ENCODE measurements at regions not wholly inside any gene's neighbourhood (a gene's known extent, or its start where the extent isn't known, plus 50 kb on each side); places are given as distances from the start of the nearest gene placed in this dataset.

DNA sequence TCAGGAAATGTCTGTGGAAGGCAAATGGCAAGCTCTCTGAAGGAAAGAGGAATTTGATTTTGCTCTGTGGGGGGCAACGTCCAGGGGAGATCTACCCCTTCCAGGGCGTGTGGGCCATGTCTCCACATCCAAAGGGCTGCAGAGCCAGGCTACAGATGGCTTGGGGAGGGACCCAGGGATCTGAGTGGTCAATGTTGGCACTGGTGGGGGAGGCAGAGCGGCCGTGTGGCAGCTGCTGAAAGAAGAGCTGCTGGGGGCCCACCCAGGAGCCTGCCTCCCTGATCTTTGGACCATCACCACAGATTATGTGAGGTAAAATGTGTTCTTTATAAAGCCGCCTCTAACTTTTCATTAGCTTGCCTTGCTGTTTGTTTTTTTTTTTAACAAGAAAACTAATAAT is 144.1 kb downstream of the HERPUD2 start:
- in situ Hi-C loops (cut with HindIII; ENCODE audit: low pct_unique_long_range_greater_than_20kb, low sequenced_read_pairs) = no loop called here
- no peak for TF ChIP-seq JUND (IDR thresholded peaks at IDR 0.05; ENCODE audit: low read depth)
- DNase-seq (ENCODE audit: low read depth in 1 of 2, low spot score in 1 of 2) = no peak

DNA sequence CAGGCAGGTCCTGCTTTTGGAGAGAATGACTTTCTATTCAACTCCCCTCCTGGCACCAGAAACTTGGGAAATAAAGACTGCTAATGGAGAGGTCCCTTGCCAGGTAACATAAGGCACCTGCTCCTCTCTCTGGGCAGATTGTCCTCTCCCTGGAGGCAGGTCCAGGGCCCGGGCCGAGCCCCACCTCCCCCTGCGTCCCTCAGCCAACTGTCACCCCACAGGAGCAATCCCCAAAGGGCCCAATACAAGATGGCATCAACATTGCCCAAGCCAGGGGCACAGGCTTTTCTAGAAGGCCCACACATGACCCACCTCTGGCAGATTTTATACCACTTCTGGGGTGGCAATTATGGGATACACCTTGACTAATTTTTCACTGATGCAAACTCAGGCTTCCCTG is 145.2 kb downstream of the HERPUD2 start:
- in situ Hi-C loops (cut with HindIII; ENCODE audit: low pct_unique_long_range_greater_than_20kb, low sequenced_read_pairs) = no loop called here
- TF ChIP-seq JUND (IDR thresholded peaks at IDR 0.05; ENCODE audit: low read depth) = no peak
- no peak for DNase-seq (ENCODE audit: low read depth in 1 of 2, low spot score in 1 of 2)

DNA sequence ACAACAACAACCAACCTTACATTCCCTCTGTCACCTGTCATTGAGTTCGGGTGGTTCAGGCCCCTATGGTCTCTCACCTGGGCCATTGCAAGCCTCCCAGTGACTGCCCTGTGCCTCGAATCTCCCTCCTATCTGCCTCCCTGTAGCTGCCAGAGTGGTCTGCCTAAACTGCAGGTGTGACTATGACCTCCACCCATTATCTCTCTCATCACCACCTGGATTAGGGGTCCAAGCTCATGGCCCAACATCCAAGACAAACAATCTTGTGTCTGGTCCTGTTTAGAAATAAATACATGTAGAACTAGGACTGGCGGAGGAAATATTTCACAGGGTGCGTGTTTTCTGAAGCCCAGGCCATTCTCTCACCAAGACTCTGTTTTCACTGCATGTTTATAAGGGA is 146.6 kb downstream of the HERPUD2 start:
- in situ Hi-C loops (cut with HindIII; ENCODE audit: low pct_unique_long_range_greater_than_20kb, low sequenced_read_pairs) = no loop called here

GRCh38 chr7:35546691-35547429 is 148.1 kb downstream of the HERPUD2 start:
- in situ Hi-C loops (cut with HindIII; ENCODE audit: low pct_unique_long_range_greater_than_20kb, low sequenced_read_pairs) = no loop called here
- TF ChIP-seq JUND (IDR thresholded peaks at IDR 0.05; ENCODE audit: low read depth) = no peak
- no peak for DNase-seq (ENCODE audit: low read depth in 1 of 2, low spot score in 1 of 2)

More for the DNA sequence above, 146.6 kb downstream of the HERPUD2 start:
- no peak for DNase-seq (ENCODE audit: low read depth in 1 of 2, low spot score in 1 of 2)
- no peak for TF ChIP-seq JUND (IDR thresholded peaks at IDR 0.05; ENCODE audit: low read depth)

GRCh38 chr7:35545831-35546230 is 149.1 kb downstream of the HERPUD2 start:
- in situ Hi-C loops (cut with HindIII; ENCODE audit: low pct_unique_long_range_greater_than_20kb, low sequenced_read_pairs) = no loop called here
- no peak for DNase-seq (ENCODE audit: low read depth in 1 of 2, low spot score in 1 of 2)
- no peak for TF ChIP-seq JUND (IDR thresholded peaks at IDR 0.05; ENCODE audit: low read depth)

DNA sequence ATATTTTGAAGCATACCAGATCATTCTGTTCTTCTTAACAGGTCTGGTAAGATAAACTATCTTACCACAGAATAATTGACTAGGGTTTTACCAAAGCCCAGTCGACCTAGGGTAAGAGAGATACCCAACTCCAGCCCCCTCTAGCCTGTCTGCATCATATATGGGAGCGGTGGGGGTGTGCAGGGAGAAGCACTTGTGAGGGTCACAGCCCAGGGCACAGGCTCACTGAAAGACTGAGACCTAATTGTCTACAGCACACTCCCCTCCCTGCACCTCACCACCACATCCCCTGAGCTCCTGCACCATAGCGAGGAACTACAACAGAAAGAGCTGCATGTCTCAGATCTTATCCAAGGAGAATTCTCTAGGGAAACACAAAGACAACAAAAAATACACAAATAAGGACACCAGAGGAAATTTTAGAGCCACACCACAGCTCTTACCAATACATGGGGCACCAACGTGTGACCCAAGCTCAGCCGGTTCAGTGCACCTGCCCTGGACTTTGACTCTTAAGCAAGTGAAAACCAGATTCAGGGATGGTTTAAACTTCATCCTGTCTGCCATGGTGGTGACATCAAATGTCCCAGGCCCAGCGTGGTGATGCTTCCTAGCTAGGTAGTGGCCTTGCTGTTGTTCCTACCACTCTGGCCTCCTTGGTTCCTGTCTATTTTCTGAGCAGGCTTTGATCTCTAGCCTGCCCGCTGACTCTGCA is 150.8 kb downstream of the HERPUD2 start:
- DNase-seq (ENCODE audit: low read depth in 1 of 2, low spot score in 1 of 2) = no peak
- no peak for TF ChIP-seq JUND (IDR thresholded peaks at IDR 0.05; ENCODE audit: low read depth)
- in situ Hi-C loops (cut with HindIII; ENCODE audit: low pct_unique_long_range_greater_than_20kb, low sequenced_read_pairs) = no loop called here

GRCh38 chr7:35537067-35538023 is 157.6 kb downstream of the HERPUD2 start:
- DNase-seq (ENCODE audit: low read depth in 1 of 2, low spot score in 1 of 2) = peak; percentile 83 to 92
- in situ Hi-C loops (cut with HindIII; ENCODE audit: low pct_unique_long_range_greater_than_20kb, low sequenced_read_pairs) = no loop called here
- no peak for TF ChIP-seq JUND (IDR thresholded peaks at IDR 0.05; ENCODE audit: low read depth)

DNA sequence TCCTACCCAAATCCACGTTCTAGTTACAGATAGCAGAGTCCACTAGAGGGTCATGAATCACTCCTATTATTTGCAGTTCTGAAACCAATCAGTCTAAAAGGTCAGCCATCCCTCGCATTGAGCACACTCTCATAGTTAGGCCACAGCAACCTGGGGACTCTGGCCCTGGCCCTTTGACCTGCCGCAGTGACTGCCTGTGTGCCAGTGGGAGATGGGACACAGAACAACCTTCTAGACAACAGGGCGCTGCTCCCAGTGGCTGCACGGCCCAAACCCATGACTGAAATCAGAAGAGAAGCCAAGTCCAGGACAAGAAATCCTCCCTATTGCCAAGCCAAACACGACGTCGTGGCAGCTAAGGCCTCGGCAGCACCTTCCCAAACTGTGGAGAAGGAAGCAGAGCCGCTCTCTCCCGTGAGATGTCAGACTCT is 158.5 kb downstream of the HERPUD2 start:
- DNase-seq (ENCODE audit: low read depth in 1 of 2, low spot score in 1 of 2) = no peak
- no peak for TF ChIP-seq JUND (IDR thresholded peaks at IDR 0.05; ENCODE audit: low read depth)
- in situ Hi-C loops (cut with HindIII; ENCODE audit: low pct_unique_long_range_greater_than_20kb, low sequenced_read_pairs) = no loop called here

DNA sequence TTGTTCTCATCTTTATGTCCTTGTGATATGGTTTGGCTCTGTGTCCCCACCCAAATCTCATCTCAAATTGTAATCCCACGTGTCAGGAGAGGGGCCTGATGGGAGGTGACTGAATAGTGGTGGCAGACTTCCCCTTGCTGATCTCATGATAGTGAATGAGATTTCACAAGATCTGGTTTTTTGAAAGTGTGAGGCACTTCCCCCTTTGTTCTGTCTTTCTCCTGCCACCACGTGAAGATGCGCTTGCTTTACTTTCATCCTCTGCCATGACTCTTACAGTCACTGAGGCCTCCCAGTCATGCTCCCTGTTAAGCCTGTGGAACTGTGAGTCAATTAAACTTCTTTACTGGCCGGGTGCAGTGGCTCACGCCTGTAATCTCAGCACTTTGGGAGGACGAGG is 161.0 kb downstream of the HERPUD2 start:
- DNase-seq (ENCODE audit: low read depth in 1 of 2, low spot score in 1 of 2) = no peak
- in situ Hi-C loops (cut with HindIII; ENCODE audit: low pct_unique_long_range_greater_than_20kb, low sequenced_read_pairs) = no loop called here
- no peak for TF ChIP-seq JUND (IDR thresholded peaks at IDR 0.05; ENCODE audit: low read depth)

DNA sequence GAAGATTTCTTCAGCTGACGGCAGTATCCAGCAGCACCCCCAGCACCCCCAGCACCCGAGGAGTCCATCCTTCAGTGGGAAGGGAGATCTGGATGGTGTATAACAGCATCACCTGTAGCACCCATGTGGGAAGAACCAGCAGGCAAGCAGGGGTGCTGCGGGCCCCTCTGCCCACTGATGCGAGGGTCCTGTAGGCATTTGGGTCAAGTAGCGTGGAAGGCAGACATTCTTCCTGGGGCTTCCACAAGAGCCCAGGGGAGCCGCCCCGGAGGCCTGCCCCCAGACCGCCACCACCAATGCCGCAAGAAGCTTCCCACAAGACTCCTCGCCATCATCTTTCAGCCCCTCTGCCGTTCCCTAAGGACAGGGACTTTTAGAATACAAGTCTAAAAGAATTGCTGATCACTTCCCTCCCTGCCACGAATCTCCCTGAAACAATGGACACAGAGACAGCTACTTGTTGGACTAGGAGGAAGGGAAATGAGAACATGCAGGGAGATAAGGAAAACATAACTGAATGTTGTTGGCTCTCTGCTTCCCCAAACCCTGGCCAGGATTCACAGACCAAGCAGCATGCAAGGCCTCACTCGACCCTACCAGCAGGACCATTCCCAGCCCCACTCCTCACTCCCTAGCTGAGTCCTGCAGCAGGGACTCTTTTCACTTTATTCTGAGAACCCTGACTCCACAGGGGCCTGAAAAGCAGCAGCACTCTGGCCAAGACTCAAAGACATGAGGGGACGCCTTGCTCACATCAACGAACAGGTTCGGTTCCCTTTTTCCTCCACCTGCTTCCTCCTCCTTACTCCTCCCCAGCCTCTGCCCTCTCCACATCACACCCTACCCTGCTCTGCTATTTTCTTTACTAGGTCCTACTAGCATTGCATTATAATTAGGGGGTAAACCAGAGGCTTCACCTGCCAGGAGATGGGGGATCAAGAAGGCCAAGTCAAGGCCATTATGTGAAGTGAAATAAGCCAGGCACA is 164.5 kb downstream of the HERPUD2 start:
- in situ Hi-C loops (cut with HindIII; ENCODE audit: low pct_unique_long_range_greater_than_20kb, low sequenced_read_pairs) = no loop called here
- DNase-seq (ENCODE audit: low read depth in 1 of 2, low spot score in 1 of 2) = no peak

GRCh38 chr7:35529713-35530112 is 165.2 kb downstream of the HERPUD2 start:
- no peak for DNase-seq (ENCODE audit: low read depth in 1 of 2, low spot score in 1 of 2)
- no peak for TF ChIP-seq JUND (IDR thresholded peaks at IDR 0.05; ENCODE audit: low read depth)
- in situ Hi-C loops (cut with HindIII; ENCODE audit: low pct_unique_long_range_greater_than_20kb, low sequenced_read_pairs) = no loop called here

More for the DNA sequence above, 164.5 kb downstream of the HERPUD2 start:
- no peak for TF ChIP-seq JUND (IDR thresholded peaks at IDR 0.05; ENCODE audit: low read depth)
